ENCODE measurements at regions not wholly inside any gene's neighbourhood (a gene's known extent, or its start where the extent isn't known, plus 50 kb on each side); places are given as distances from the start of the nearest gene placed in this dataset.

DNA sequence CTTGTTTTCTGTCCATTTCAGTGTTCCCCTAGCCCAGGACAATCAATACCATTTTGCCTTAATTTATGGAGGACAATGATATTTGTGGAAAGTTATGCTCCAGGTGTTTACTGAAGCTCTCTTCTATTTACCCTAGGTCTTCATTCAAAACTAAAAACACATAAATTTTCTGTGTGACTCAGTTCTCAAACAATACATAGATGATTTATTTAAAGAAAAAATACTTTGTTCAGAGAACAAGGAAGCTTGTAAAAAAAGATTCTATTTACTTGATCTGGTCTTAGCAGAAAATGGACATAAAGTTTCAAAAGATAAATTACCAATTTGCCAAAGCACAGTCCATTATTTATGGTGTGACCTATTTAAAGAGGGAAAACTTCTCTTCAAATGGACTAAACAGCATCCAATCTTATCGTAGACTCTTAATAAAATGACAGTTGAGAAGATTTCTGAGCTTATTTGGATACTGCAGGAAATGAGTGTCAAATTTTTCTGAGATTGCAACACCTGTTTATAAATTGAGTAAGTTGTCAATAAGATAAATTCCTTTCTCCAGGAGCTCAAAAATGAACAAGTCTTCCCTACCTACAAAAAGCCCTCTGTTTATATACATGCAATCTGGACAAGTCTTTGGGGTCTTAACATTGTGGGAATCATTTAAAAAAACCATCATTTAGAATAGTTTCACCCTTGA is 627.2 kb downstream of the PSAT1 start:
- DNase-seq = no peak

DNA sequence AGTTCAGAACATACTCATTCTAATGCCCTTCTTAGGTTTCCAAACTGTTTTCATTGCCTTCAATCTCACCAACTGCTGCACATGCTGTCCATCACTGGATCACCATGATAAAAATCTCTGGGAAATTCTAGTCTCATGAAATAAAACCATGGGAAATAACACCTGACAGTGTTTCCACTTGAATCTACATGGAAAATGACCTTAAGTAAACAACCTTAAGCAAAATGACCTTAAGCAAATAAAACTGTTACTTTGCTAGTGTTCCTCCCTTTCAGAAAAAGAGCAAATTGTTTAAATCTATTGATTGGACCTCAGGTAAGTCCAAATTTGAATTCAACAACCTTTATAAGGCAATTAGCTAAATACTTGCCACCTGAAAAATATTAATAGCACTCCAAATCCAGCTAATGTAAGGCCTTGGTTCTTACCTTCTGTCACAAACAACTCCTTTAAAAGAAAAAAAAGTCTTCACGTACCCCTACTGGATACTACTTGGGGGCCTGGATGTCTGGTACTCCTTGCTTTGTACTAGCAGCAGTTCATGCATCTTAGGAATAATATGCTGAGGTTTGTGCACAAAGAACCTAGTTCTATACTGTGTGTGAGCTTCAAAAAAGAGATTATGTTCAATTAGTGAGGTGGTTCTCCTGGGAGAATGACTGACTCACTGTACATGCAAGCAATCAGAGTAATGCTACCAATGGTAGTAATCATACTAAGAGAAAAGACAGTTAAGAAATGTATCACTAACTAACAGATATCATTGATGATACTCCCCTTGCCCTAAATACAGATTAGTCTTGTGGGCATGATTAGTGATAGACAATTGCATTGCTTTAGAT is 630.4 kb downstream of the PSAT1 start:
- DNase-seq = no peak

DNA sequence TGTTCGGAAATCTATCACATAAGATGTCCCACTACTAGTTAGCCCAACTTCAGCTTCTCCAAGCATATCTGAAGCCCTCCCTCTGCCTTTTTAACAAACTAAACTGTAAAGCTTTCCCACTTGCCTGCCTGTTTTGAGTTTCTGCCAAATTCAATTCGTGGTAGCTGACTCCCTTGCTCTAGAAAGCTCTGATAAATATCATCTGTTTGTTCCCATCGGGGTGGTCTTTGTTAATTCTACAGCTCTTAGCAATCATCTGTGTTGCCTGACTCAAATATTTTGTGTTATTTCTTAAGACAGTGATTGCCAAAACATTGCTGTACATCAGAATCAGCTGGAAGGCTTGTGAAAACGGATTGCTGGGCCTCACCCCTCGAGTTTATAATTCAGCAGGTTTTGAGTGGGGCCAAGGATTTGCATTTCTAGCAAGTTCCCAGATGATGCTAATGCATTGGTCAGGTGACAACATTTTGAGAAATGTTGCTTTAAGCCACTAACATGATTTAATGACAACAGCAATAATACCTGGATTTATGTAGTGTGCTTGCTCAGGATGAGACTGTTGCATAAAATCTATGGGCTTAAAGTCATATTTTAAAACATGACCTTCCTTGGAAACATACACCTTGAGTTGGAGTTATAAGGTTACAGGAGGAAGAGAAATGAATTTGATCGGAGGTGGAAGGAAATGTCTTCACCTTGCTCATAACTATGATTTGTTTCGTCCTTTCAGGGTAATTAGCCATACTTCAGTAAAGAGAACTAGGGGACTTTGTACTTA is 631.9 kb downstream of the PSAT1 start:
- DNase-seq = no peak

DNA sequence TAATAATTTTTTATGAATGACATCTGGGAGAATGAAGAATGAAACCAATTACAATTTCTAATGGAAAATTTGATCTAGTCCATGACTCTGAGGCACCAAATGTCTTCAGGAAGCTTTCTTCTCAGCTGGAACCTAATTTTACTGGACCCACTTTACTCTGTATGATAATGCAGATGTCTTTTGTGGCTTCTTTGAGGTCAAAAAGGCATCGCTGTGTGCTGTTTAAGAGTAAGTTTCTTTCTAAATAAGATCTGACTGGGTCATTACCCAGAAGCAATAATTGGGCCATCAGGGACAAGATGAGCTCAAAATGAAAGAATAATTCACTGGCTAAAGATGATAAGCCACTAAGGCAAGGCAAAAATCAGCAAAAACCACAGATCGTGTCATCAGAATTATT is 633.4 kb downstream of the PSAT1 start:
- no peak for DNase-seq

DNA sequence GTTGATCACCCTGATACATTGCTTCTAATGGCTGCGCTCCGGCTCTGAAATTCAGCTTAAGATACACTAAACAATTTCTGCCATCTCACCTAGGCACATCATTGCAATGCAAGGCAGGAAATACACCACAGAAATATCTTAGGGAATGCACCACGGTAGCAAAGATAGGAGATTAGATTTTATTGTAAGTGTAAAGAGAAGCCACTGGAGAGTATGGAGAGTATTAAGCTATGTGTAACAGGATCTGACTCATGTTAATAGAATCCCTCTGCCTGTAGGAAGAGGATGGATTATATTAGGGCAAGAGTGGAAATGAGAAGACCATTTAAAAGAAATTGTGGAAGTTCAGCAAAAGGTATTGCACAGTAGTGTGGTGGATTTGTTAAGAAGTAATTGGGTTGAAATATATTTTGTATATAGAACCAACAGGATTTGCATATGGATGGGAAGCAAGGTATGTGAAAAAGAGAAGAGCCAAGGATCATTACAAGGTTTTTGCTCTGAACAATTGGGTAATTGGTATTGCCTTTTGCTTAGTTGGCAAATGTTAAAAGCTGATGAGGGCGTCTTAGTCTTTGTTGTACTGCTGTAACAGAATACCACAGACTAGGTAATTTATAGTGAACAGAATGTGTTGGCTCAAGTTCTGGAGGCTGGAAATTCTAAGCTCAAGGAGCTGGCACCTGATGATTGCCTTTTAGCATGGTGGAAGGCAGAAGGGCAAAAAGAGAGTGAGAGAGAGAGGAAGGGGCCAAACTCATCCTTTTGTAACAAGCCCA is 636.1 kb downstream of the PSAT1 start:
- DNase-seq = no peak

DNA sequence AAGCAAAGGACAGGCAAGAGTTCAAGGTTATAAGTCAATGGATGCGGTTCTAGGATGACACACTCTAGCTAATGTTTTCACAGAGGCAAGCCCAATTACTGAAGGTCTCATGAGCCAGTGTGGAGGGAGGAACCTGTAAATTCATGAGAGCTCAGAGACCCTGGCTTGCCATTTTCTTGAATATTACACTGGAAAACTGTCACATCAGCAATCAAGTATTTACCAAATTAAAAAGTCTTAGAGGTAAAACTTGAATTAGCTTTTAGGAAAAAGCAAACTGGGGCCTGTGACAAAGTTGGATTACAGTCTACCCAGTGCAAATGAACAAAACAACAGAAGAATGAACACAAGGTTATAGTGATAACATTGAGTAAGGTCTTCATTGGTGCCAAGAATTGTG is 636.9 kb upstream of the TLE4 start:
- DNase-seq = no peak

DNA sequence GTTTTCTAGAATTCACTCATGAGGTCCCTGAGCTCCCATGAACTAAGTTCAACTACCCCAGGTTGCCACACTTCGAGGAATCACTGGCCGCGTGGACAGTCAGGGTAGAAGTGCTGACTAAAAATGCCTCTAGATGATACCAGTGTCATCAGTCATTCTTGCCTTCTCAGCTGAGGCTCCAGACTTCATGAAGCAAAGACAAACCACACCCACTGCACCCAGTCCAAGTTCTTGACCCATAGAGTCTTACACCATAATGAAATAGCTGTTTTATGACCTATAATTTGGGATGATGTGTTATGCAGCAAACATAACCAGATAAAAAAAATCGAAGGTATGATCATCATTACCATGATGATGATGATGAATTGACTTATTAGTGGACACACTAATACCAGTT is 632.9 kb upstream of the TLE4 start:
- DNase-seq = no peak

DNA sequence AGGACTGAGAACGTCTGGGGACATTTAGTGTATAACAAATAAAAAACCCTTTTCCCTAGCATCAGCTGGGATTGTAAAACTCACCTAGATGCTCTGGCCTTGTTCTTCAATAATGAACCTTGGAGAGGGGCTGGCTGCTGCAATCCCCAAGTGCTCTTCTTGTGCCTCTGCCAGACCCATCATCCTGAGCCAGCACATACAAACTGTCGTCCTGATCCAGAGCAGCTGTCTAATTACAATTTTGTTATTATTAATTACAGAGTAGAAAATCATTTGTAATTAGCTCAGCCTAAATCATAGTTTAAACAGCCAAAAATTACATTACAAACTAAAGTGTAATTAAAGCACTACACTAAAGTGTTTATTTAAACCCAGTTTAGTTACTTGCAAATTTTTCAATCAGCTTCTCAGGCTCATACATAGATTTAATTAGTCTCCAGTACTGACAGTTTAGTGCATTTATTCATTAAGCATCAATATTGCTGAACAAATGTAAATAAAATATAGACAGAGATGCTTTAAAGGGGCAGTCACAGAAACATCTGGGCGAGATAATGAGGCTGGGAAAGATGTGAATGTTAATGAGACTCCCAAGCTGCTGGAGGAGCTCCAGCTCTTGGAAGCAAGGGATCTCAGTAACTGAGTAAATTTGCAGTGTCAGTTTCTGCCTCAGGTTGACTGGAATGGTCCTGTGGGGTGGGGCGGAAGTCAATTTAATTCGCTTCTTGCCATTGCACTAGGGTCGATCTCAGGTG is 632.3 kb upstream of the TLE4 start:
- DNase-seq = no peak

DNA sequence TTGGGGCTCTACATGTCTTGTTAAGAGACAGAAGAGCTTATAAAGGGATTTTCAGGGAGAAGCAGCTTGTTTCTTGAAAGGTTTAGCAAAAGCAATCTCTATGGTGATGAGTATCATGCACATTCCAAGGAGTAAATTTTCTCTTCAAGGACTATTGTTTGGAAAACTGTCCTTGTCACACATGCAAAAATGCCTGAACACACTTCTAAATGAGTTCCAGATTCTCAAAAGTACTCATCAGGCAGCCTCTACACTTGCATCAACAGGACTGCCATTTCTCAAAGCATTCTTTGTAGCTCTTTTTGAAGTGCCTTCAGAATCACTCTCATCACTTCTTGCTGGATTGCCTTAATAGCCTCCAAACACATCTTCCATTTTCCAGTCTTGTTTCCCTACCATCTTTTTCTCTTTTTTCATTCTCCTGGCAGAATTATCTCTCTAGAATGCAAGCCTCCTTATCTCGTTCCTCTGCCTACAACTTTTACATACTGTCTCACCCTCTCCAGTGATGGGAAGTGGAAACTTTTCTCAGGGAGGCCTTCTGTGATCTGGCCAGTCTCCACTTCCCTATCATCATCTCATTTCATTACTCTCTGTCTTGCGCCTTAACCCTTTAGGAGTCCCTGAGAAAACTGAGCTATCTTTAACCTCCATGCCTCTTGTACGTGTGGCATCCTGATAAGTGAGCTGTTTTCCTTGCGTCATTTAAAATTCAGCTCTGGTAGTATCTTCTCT is 631.5 kb upstream of the TLE4 start:
- DNase-seq = no peak

DNA sequence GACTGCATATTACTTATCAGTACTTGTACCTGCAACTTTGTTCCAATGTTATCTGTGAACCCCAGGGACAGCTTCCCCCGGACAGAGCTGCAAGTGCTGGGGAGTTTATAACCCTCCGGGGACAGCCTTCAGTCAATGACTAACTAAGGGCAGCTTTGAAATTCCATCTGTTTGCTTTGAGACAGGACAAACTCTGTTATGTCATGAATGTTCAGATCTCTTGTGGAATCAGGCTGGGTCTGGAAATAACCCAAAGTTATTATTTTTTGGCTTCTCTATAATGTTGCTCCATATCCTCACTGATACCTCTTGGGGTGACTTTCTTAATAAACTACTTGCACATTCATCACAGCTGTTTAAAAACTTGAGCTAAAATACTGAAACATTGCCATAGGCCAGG is 617.5 kb upstream of the TLE4 start:
- no peak for DNase-seq

DNA sequence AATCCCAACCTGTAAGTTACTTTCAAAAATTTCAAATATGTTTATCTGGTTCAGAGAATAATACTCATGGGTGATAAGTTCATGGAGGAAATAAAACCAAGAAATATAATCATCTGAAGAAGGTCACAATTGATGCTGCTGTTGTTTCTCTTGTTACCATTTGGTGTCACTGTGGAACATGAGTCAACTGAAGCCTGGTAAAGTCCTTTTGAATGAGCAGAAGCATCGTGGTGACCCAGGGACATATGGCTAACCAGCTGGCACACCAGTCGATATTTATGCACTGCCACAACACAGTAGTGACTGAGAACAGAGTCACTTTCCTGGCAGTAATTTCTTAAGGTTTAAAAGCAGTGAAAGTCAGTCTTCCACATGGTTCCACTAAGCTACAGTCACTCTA is 612.9 kb upstream of the TLE4 start:
- no peak for DNase-seq

DNA sequence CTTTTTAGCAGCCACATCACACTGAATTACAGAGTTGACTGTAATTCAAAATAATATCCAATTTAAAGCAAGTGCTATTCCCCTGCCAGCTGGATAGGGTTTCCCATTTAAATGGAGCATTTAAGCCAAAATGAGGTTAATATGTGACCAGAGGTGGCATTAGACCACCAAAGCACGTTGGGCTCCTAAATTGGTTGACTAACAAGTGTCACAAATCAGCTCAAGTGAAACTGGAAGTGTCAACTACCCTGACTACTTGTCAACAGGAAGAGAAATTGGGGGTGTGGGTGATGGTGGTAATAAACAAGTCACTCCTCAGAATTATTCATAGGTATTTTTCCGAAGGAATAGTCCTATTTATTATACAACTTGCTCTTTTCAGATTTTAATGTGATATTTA is 609.6 kb upstream of the TLE4 start:
- no peak for DNase-seq

DNA sequence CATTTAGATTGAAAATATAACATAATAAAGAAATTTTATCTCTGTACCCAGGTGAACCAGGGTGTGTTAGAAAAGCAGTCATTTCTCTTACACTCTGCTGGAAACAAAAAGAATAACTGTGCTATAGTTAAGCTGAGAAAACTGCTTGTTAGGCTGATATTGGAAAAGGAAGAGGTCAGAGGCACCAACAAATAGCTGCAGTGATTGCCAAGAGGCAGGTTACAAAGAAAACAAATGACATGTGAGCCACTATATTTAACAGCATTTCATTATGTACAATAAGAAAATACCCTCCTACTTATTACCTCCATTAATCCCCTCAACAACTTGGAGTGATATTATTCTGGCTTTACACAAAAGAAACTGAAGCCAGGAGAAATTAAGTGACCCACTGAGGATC is 607.9 kb upstream of the TLE4 start:
- no peak for DNase-seq

DNA sequence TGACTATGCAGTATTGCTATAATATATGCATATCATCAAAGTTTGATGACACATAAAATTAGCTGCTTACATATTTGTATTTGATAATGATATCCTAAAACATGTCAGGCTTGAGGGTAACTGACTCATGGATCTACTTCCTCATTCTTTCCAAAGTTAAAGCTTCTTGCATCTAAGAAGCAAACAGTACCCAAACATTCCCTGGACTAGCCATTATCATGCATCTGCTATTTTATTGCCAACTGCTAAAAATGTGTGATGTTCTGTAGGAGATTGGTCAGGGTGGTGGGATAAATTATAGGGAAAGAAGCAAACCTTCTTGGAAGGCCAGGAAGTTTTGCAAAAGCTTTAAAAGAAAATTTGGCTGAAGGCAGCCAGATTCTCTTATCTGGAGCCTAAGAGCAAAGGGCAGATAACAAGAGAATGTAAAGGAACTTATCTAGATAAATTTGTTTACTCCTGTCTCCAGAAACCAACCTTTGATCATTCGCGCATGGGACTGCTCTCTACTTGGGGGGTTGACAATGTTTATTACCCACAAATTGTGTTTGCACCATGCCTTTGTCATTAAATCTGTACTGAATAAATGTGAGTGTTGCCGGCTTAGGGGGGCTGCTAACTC is 604.1 kb upstream of the TLE4 start:
- no peak for DNase-seq

DNA sequence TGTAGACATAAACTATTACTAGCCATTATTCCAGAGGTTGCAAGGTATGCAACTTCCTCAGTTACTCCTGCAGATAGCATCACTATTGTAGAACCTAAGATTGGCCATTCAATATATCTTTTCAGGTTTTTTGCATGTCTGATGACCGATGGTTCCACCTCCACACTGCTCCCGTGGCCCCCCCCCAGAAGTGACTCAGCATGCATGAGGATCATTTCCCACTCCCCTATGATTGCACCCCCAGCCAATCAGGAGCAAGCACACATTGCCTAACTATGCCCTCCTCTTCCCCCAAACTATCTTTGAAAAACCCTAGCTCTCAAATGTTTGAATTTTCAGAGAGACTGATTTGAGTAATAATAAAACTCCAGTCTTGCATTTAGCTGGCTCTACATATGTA is 601.4 kb upstream of the TLE4 start:
- DNase-seq = no peak

DNA sequence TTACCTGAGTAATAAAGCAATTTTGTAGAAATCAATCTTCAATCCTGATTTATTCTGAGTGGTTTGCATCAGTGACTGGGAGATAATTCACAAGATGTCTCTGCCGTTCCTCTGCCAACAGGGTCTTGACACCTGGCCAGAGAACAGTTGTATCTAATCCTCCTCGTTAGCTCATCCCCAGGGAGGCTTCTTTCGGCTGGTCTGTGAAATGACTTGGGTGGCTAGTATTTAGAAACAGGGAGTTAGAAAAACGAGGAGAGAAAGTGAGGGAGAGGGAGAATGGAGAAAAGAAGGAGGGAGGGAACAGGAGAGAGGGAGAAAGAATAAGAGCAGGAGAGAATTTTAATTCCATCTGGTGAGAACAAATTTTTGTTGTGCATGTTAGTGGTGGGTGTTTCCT is 600.2 kb upstream of the TLE4 start:
- DNase-seq = no peak

DNA sequence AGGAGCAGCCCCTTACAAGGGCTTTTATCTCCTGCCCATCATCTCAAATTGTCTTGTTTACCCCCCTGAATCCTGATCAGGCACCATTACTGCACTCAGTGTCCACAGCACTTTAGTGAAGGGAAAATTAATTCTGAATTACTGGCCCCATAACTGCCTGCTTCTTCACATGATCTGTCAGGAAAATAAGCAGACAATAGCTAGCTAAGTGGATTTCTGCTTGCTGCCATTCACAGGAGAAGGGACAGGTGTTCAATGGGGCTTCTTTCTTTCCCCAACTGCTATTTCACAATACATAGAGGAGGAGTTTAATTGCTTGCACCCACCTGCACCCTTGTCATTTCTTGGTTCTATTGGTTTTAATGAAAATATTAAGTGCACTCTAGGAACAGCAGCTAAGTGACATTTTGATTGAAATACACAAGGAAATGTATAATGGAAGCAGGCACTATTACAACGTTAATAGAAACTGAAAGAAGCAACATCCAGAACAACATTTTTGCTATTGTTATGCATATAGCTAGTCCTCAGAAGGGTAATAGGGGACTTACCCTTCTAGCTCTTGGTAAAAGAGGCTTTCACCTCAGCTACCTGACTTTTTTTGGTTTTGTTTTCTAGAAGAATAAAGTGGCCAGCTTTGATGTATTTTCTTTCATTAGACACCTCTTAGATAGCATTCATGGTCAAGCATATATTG is 599.3 kb upstream of the TLE4 start:
- no peak for DNase-seq

DNA sequence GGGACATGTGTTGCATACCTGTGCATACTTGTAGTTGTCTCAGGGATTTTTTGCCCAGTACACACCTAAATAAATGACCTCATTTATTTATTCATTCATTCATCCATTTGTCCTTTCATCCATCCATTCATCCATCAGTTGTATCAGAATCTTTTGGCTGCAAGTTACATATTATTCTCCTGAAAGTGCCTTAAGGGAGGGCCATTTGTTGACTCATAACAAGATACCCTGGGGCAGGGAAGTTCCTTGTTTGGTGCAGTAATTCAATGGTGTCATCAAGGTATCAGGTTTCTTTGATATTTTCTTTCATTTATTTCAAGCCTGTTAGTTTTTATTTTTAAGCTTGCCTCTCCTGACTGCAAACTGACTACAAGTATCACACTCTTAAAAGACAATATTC is 597.9 kb upstream of the TLE4 start:
- no peak for DNase-seq

DNA sequence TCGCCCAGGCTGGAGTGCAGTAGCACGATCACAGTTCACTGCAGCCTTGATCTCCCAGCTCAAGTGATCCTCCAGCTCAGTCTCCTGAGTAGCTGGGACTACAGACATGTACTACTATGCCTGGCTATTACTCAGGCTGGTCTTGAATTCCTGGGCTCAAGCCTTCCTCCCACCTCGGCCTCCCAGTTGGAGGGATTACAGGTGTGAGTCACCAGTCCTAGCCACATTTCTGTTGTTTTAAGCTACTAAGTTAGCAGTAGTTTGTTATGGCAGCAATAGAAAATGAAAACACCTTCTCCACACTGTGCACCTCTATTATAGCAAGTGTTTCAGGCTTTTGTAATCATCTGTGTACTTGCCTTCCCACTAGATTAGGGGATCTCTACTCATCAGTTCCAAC is 588.9 kb upstream of the TLE4 start:
- no peak for DNase-seq

DNA sequence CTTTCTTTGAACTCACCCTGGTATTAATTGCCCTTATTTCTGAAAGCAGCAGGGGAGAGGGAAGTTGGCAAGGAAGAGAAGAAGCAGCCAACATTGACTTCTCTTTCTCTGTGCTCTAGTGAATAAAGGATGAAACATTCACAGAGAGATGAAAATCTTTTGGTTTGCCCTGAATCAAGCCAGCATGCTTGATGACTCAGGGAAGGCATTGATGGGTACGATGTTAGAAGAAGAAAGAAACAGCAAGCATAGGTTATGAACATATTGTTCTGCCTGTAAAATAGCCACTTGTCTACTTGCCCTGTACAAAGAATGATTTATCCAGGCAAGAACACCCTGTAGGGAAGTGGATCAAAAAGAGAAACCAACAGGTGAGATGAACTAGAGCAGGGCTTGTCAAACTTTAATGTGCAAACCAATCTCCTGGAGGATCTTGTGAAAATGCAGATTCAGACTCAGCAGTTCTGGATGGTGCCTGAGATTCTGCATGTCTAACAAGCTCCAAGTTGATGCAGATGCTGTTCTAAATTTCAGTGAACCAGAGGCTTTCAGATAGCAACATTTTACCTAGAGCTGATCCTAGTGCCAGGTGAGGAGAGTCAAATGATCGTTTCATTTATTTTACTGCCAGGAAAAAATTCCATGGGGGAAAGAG is 586.6 kb upstream of the TLE4 start:
- no peak for DNase-seq

Data from hippocampal formation (tissue), 2 donors.